ENCODE measurements at regions not wholly inside any gene's neighbourhood (a gene's known extent, or its start where the extent isn't known, plus 50 kb on each side); places are given as distances from the start of the nearest gene placed in this dataset.

DNA sequence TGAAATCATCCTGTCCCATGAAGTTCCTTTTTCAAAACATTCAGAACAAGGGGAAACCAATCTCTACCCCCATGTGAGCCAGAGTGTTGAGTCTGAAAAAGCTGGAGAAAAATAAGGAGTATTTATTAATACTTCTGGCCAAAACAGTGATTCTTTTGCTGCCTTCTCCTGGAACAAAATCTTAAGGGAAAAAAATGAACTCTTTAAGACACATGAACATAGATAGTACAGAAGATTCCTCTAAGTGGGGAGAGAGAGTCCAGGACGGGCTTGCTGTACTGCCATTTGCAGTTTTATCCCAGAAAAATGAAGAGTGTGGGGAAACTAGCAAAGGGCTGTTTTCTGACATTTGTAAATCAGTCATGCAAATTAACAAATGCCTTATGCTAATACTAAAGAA, 173.4 kb upstream of the CELF2 start:
- H3K4me3 ChIP-seq, result no peak overlapping the region
- peaks cover 2% of the 10 kb centered on the region for H3K36me3 ChIP-seq
- H3K27ac ChIP-seq, result no peak overlapping the region
- H3K4me1 ChIP-seq, result peaks cover 0 to 7% of the 10 kb centered on the region in 2 donors
- peaks cover 0 to 10% of the 10 kb centered on the region in 2 donors for H3K9me3 ChIP-seq
- TF ChIP-seq, protein P1, sequence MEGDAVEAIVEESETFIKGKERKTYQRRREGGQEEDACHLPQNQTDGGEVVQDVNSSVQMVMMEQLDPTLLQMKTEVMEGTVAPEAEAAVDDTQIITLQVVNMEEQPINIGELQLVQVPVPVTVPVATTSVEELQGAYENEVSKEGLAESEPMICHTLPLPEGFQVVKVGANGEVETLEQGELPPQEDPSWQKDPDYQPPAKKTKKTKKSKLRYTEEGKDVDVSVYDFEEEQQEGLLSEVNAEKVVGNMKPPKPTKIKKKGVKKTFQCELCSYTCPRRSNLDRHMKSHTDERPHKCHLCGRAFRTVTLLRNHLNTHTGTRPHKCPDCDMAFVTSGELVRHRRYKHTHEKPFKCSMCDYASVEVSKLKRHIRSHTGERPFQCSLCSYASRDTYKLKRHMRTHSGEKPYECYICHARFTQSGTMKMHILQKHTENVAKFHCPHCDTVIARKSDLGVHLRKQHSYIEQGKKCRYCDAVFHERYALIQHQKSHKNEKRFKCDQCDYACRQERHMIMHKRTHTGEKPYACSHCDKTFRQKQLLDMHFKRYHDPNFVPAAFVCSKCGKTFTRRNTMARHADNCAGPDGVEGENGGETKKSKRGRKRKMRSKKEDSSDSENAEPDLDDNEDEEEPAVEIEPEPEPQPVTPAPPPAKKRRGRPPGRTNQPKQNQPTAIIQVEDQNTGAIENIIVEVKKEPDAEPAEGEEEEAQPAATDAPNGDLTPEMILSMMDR (IDR thresholded peaks at IDR 0.05), result no peak
- H3K27me3 ChIP-seq, result no peaks in the 10 kb centered on the region
- DNase-seq (ENCODE audit: low spot score), result no peak

DNA sequence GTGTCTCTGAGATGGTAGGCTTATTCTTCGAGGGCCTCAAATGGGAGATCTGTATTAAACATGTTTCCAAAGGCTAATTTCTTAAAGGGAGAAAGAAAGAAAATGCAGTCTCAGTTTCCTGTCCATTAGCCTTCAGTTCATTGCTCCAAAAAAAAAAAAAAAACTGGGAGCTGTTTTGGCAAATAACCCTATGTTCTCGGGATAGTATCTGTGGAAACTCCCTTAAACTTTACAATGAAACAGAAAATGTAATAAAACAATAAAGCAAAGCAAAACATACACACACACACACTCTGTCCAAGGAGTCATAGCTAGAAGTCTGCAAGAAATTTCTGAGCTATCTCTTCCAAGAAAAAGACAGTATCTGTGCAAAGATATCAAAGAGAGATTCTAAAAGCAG, 172.5 kb upstream of the CELF2 start:
- H3K27me3 ChIP-seq, result no peaks in the 10 kb centered on the region
- H3K36me3 ChIP-seq, result no peaks in the 10 kb centered on the region
- TF ChIP-seq, protein P1 (IDR thresholded peaks at IDR 0.05), result no peak
- H3K4me3 ChIP-seq, result no peak overlapping the region
- H3K9me3 ChIP-seq, result peaks cover 0 to under 1% of the 10 kb centered on the region in 2 donors
- H3K4me1 ChIP-seq, result peaks cover 0 to 7% of the 10 kb centered on the region in 2 donors
- H3K27ac ChIP-seq, result no peak overlapping the region
- no peak for DNase-seq (ENCODE audit: low spot score)

DNA sequence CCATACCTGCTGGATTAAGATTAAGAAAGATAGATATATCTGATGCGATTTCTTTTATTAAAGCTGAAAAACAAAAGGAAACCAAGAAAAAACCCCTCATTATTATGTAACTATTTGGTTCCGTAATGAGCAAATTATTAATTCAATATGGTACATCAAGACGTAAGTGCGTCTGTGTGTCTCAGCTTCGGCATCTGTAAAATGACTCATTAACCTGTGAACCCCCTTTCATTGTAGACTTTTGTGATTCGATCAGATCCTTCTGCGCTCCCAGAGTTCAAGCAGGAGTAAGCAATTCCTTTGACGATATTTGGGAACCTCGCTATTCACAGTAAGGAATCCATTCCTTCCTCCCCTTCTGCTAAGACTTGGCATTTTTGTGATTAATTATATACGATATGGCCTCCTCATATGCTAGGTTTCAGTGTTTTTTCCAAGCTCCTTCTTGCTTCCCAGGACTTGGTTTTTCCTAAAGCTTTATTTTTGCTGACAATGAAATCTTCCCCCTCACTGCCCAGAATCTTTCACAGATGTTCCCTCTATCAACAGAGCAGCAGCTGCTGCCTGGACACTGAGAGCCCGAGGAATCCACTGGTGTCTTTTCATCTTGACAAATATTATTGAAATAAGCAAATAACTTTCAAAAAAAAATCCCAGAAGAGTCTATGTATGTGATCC, 171.7 kb upstream of the CELF2 start:
- no peaks in the 10 kb centered on the region for H3K27me3 ChIP-seq
- H3K4me1 ChIP-seq, result peaks cover 0 to 7% of the 10 kb centered on the region in 2 donors
- no peak overlapping the region for H3K4me3 ChIP-seq
- TF ChIP-seq, protein P1 (IDR thresholded peaks at IDR 0.05), result no peak
- H3K9me3 ChIP-seq, result no peaks in the 10 kb centered on the region
- no peak overlapping the region for H3K27ac ChIP-seq
- no peak for DNase-seq (ENCODE audit: low spot score)
- no peaks in the 10 kb centered on the region for H3K36me3 ChIP-seq

DNA sequence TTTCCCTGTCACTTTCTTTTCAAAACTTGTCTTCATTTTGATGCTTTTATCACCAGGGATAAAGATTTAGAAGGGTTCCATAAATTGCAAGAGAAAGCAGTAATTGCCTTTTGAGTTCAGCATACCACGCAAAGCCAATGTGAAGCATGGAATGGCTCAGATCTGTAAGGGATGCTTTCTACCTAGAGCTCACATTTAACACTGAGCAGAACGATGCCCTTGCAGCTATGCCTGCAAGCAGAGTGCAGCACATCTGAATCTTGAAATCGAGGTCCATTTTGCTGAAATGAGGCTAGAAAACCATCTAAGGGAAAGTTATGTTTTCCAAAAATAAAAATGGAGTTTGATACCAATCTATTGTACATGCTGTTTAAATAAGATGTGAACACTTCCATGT, 171.2 kb upstream of the CELF2 start:
- no peaks in the 10 kb centered on the region for H3K27me3 ChIP-seq
- H3K27ac ChIP-seq, result no peak overlapping the region
- peaks cover 0 to 7% of the 10 kb centered on the region in 2 donors for H3K4me1 ChIP-seq
- no peak for DNase-seq (ENCODE audit: low spot score)
- no peaks in the 10 kb centered on the region for H3K36me3 ChIP-seq
- no peak overlapping the region for H3K4me3 ChIP-seq
- no peaks in the 10 kb centered on the region for H3K9me3 ChIP-seq
- TF ChIP-seq, protein P1 (IDR thresholded peaks at IDR 0.05), result no peak

DNA sequence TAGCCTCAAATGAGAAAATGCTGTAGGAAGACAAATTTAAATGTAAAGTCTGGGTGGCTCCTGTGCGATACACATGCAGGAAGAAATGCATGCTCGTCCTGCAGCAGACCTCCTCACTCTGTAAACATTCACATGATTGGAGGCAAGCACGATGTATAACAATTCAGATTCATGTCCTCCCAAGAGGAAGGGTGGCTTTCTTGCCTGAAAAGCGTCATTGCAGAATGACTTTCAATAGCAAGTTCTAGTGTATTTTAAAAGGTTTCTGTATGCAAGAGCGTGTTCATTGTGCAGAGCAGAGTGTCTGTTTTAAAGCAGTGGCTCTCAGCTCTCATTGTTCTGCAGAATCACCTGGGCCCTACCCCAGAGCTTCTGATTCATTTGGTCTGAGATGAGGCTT, 170.3 kb upstream of the CELF2 start:
- Histone ChIP-seq H3K4me3 (no peak overlapping the region), H3K4me1 (peaks cover 0 to 7% of the 10 kb centered on the region in 2 donors), H3K27ac (no peak overlapping the region), H3K9me3 (no peaks in the 10 kb centered on the region), H3K27me3 (no peaks in the 10 kb centered on the region), H3K36me3 (no peaks in the 10 kb centered on the region)
- TF ChIP-seq, protein P1 (IDR thresholded peaks at IDR 0.05), result no peak
- no peak for DNase-seq (ENCODE audit: low spot score)

All from right atrium auricular region (tissue), 2 donors.